Activated CD4-positive, CD25-positive, alpha-beta regulatory T cell treated with anti-CD3 and anti-CD28 coated beads, Interleukin-2, amount 50 U/mL, for 24 hours (primary cell): ENCODE measurements at regions not wholly inside any gene's neighbourhood (a gene's known extent, or its start where the extent isn't known, plus 50 kb on each side); places are given as distances from the start of the nearest gene placed in this dataset.
"Not testable (repeated sequence)": the region's sequence is repeated elsewhere in the genome, so short reads cannot be mapped to it uniquely, and the experiment has no call there.

ENCODE experiments used
- ATAC-seq, 2 donors: fragments of 150-1000 bp; cut with Tn5 transposase; one replicate each; pipeline ENCODE4 v1.10.0; 2021; ENCODE audit warnings: mild to moderate bottlenecking in 1 of 2, moderate library complexity in 1 of 2

GRCh38 chr17:21517538-21518293, 141.6 kb downstream of the KCNJ12 start:
- no peak for ATAC-seq

DNA sequence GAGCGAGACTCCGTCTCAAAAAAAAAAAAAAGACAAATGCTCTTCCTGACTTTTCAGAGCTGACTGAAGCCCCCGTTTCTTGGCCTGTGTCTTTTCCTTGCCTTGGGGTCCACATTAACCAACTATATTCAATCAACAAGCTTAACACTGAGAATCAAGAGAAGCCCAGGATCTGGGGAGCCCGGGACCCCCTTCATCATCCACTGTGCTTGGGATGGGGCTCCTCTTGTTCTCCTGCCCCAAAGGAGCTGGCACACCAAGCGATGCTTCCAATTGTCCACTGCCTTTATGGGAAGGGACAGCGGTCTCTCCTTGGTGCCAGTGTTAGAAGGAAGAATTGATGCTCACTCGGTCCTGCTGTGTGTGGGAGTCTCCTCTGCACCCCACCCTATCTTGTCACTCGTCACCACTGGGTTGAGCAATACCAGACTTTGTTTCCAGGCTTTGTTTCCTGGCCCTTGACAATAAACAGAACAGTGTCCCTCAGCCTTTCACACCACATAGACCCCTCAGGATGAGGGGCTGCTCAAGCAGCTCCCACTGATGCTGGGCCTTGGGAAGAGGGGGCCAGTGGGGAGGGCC, 146.7 kb downstream of the KCNJ12 start:
- no peak for ATAC-seq

DNA sequence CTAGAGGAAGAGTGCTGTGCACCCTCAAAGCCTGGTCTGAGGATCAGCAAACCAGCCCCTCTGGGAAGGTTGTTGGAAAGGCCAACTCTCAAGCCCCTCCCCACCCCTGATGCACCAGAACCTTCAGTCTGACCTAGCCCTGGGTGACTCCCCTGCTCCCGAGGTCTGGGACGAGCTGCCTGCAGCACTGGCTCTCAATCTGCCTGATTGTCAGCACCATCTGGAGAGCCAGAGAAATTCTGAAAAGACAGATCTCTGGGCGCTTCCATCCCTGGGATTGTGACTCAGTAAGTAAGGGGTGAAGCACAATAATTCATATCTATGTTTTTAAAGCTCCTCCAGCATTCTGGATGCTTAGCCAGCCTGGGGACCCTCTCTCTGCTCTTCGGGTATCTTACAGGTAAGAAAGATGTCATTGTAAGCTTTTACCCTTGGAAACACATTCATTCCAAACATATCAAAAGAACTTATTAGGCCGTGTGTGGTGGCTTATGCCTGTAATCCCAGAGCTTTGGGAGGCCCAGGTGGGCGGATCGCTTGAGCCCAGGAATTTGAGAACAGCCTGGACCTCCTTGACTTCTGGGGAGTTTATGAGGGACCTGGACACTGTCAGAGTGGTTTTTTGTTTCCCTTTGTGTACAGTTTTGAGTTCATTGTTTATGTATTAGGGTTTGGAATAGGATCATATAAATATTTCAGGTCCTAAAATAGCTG, 147.5 kb downstream of the KCNJ12 start:
- no peak for ATAC-seq

- no peak for ATAC-seq
Observed at GRCh38 chr17:21524211-21524591, 148.0 kb downstream of the KCNJ12 start.

DNA sequence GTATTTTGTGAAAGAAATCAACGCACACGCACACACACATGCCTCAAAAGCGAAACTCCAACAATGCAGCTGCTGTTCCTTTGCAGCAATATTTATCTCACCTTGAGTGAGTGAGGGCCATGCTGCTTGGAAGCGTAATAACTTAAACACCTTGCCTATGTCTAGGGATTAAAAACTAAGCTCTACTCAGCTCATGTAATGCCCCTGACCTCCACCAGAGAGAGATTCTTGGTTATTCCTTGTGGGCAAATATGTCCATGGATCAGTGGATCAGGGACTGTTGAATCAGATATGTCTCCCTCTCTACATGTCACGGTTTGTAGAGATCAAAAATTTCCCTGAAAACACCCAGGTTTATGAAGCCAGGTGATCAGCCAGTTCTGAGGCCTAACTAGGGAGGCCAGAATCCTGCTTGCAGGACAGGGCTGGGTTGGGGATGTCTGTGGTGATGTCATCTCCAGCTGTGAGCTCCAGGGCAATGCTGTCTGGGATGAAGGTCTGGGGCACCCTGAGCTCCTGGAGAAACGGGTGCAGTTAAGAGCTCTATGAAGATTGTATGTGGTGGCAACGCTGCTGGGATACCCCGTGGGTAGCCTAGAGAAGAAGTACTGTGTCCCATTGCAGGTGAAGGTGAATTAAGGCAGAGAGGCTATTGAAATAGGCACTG, 149.4 kb downstream of the KCNJ12 start:
- no peak for ATAC-seq

- ATAC-seq, result no peak
Observed at GRCh38 chr17:21528031-21528695, 152.0 kb downstream of the KCNJ12 start.

- no peak for ATAC-seq
Observed at GRCh38 chr17:21530311-21530710, 154.2 kb downstream of the KCNJ12 start.

DNA sequence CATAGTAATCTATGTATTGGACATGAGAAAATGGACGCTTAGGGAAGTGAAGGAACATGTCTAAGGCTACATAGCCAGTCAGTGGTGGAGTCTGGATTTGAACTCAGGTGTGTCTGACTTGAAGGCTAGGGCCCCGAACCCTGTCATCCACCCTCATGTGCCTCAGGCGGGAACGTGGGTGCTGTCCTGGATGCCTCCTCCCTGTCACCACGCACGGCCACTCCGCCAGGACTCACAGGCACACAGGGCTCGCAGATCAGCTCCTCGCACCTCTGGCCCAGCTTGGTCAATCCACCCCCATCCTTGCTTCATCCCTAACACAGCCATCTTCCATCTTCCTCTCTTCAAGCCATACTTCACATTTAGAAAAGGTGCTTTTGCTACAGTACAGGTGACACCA, 154.7 kb downstream of the KCNJ12 start:
- ATAC-seq, result no peak

- ATAC-seq, result no peak
Observed at GRCh38 chr17:21532763-21533385, 156.7 kb downstream of the KCNJ12 start.

- no peak for ATAC-seq
Observed at GRCh38 chr17:21535686-21536375, 156.5 kb upstream of the KCNJ18 start.

GRCh38 chr17:21537302-21537701, 155.0 kb upstream of the KCNJ18 start:
- ATAC-seq, result no peak

- peak; percentile 65 to 70 for ATAC-seq
Observed at GRCh38 chr17:21538615-21539014, 153.7 kb upstream of the KCNJ18 start.

DNA sequence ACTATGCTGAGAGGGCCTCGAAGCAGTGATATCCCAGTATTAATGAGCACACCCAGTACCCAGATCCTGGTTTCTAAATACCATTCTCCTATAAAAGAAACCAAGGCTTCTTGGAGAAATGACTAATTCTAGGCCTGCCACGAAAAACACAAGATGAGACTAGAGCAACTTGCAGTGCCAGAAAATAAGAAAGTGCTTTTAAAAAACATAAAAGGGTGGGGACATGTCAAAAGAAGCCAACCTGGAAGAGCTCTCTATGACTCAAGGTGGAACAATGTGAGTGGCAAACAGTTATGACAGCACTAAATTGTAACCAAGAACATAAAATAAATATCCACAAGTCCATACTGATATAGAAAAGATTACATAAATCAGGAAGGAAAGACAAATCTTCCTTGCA, 153.2 kb upstream of the KCNJ18 start:
- no peak for ATAC-seq

GRCh38 chr17:21540502-21540901, 151.8 kb upstream of the KCNJ18 start:
- no peak for ATAC-seq

DNA sequence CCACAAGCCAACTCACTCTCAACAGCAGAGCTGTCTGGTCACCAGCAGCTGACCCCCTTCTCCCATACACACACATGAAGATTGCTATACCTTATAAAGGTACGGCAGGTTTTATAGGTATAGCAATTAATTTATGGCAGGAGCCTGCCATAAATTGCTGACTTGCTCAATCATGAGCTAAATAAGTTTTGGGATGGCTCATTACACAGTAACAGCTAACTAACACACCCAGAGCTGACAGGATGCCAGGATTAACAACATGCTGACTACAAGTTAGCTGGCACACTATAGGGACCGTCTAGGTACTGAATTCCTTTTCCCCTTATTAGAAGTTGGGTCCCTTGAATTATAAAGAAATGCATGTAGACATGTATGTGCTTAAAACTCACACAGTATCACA, 150.3 kb upstream of the KCNJ18 start:
- no peak for ATAC-seq

- ATAC-seq, result no peak
Observed at GRCh38 chr17:21542991-21543390, 149.3 kb upstream of the KCNJ18 start.

DNA sequence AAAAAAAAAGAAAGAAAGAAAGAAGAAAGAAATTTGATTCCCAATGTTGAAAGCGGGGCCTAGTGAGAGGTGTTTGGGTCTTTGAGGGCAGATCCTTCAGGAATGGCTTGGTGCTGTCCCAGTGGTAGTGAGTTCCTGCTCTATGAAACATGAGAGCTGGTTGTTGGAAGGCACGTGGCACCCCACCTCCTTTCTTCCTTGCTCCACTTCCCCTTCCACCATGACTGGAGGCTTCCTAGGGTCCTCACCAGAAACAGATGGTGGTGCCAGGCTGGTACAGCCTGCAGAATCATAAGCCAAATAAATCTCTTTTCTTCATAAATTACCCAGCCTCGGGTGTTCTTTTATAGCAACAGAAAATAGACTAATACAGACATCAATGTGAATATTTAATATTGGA, 147.3 kb upstream of the KCNJ18 start:
- no peak for ATAC-seq

DNA sequence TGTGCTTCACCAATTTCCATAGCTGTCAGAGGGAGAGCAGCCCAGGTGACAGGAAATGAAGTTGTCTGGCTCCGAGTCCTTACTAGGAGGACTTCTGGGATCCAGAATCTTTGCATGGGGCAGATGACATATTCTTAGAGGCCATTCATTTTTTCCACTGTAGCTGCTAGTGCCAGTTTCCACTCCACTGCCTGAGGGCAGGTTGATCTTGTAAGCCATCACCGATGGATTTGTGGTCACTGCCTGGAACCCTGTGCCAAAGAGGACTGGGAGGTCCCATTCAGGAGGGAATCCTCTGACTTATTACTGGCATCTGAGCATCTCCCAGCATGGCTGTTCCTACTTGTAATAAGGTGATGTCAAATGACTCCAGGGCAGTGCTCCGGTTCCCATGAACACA, 144.1 kb upstream of the KCNJ18 start:
- no peak for ATAC-seq

GRCh38 chr17:21549107-21549687, 143.1 kb upstream of the KCNJ18 start:
- ATAC-seq, result no peak

DNA sequence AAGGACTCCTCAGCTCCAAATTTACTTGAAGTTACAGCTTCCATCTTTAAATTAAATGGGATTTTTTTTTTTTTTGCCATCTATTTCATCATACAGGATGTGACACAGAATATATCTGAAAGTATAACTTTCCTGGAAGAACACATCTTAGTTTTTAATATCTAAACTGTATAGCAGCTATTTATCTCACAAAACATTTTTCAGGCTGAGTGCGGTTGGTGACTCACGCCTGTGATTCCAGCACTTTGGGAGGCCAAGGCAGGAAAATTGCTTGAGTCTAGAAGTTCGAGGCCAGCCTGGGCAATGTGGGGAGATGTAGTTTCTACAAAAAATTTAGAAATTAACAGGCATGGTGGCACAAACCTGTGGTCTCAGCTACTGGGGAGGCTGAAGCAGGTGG, 142.3 kb upstream of the KCNJ18 start:
- not testable (repeated sequence) for ATAC-seq

- ATAC-seq, result peak; percentile 84 to 85
Observed at GRCh38 chr17:21551081-21551881, 141.0 kb upstream of the KCNJ18 start.
